ENCODE measurements at regions not wholly inside any gene's neighbourhood (a gene's known extent, or its start where the extent isn't known, plus 50 kb on each side); places are given as distances from the start of the nearest gene placed in this dataset.

DNA sequence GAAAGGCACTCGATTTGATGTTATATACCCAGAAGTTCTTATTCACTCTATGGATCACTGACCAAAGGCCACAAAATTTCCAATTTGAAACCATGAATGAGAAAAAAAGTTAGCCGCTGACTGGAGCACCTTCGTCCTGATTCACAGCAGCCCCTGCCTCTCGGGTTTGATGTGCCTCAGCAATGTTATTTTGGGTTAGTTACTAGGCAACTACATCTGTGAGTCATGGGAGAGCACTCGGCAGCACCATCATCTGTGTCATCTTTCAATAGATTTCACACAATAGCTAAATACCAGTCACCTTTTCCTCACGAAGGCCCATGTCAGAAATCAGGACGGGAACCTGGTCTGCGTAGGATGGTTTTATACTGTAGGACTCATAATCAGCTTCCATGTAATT, 269.2 kb downstream of the ZBBX start:
- BruUV-seq (replicated peaks), result no TSS peak
- Histone ChIP-seq H3K27ac (ENCODE audit: extremely low read depth, low read depth, low read length) (no peak overlapping the region), H3K9me1 (ENCODE audit: control insufficient read depth, insufficient read depth, low read length) (no peaks in the 10 kb centered on the region), H3K4me2 (ENCODE audit: insufficient read depth, low read length) (no peak overlapping the region), H4K20me1 (replicated peaks; ENCODE audit: control insufficient read depth, insufficient read depth, low read length) (no peaks in the 10 kb centered on the region), H3K9me3 (replicated peaks; ENCODE audit: control insufficient read depth, insufficient read depth, low read depth, low read length) (no peaks in the 10 kb centered on the region), H3K79me2 (ENCODE audit: control insufficient read depth, insufficient read depth, low read length) (no peaks in the 10 kb centered on the region), H3K9ac (ENCODE audit: insufficient read depth in 1 of 2, low read depth in 2 of 2, low read length in 2 of 2) (no peak overlapping the region), H3K27me3 (ENCODE audit: control insufficient read depth in 2 of 2, insufficient read depth in 2 of 2, low read length in 2 of 2) (no peaks in the 10 kb centered on the region), H3K36me3 (ENCODE audit: control insufficient read depth, insufficient read depth, low read length) (no peaks in the 10 kb centered on the region), H3K4me3 (no peak overlapping the region), H2AFZ (ENCODE audit: low read depth, low read length) (no peak overlapping the region), H3K4me1 (replicated peaks in 1 of 2; ENCODE audit: control insufficient read depth in 2 of 2, insufficient read depth in 2 of 2, low read length in 2 of 2) (no peaks in the 10 kb centered on the region)
- 0% methylated on average over 8 of the region's 8 CpGs for WGBS (ENCODE audit: insufficient coverage, low coverage, missing lambda C conversion rate)
- no peak for DNase-seq (ENCODE audit: extremely low read depth in 1 of 4, low spot score in 3 of 4)
- ChIA-PET POLR2A (no interaction called here), CTCF (ENCODE audit: low intra/inter-chr PET ratio) (no interaction called here)
- TF ChIP-seq ZNF431 (CRISPR knock-in tag; IDR thresholded peaks at IDR 0.05) (no peak), C11orf30 (IDR thresholded peaks at IDR 0.05; ENCODE audit: low read depth) (no peak), ASH1L (IDR thresholded peaks at IDR 0.05; ENCODE audit: borderline replicate concordance, low read depth, partially characterized antibody) (no peak), MTA3 (IDR thresholded peaks at IDR 0.05; ENCODE audit: borderline replicate concordance) (no peak), HIVEP1 (CRISPR knock-in tag; IDR thresholded peaks at IDR 0.05) (no peak), FOXP1 (CRISPR knock-in tag; IDR thresholded peaks at IDR 0.05) (no peak), U2AF1 (optimal IDR thresholded peaks at IDR 0.05; ENCODE audit: low read depth, low read length) (no peak), MED1 (CRISPR knock-in tag; IDR thresholded peaks at IDR 0.05; ENCODE audit: borderline replicate concordance) (no peak), NFE2L1 (tag; IDR thresholded peaks at IDR 0.05; ENCODE audit: borderline replicate concordance, low read depth) (no peak), NFRKB (IDR thresholded peaks at IDR 0.05; ENCODE audit: low read depth) (no peak), GABPB2 (CRISPR knock-in tag; conservative IDR thresholded peaks at IDR 0.05) (no peak), BRD9 (IDR thresholded peaks at IDR 0.05; ENCODE audit: low read depth, partially characterized antibody) (no peak), ZNF324 (CRISPR knock-in tag; IDR thresholded peaks at IDR 0.05) (no peak), EZH2 (IDR thresholded peaks at IDR 0.05; ENCODE audit: borderline replicate concordance, low read depth, low read length) (no peak), BMI1 (IDR thresholded peaks at IDR 0.05; ENCODE audit: low read length) (no peak)
- TF ChIP-seq, protein P1, sequence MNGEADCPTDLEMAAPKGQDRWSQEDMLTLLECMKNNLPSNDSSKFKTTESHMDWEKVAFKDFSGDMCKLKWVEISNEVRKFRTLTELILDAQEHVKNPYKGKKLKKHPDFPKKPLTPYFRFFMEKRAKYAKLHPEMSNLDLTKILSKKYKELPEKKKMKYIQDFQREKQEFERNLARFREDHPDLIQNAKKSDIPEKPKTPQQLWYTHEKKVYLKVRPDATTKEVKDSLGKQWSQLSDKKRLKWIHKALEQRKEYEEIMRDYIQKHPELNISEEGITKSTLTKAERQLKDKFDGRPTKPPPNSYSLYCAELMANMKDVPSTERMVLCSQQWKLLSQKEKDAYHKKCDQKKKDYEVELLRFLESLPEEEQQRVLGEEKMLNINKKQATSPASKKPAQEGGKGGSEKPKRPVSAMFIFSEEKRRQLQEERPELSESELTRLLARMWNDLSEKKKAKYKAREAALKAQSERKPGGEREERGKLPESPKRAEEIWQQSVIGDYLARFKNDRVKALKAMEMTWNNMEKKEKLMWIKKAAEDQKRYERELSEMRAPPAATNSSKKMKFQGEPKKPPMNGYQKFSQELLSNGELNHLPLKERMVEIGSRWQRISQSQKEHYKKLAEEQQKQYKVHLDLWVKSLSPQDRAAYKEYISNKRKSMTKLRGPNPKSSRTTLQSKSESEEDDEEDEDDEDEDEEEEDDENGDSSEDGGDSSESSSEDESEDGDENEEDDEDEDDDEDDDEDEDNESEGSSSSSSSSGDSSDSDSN (IDR thresholded peaks at IDR 0.05; ENCODE audit: borderline replicate concordance in 1 of 2, low read depth in 2 of 2, low read length in 2 of 2), result no peak
- TF ChIP-seq, protein P2, sequence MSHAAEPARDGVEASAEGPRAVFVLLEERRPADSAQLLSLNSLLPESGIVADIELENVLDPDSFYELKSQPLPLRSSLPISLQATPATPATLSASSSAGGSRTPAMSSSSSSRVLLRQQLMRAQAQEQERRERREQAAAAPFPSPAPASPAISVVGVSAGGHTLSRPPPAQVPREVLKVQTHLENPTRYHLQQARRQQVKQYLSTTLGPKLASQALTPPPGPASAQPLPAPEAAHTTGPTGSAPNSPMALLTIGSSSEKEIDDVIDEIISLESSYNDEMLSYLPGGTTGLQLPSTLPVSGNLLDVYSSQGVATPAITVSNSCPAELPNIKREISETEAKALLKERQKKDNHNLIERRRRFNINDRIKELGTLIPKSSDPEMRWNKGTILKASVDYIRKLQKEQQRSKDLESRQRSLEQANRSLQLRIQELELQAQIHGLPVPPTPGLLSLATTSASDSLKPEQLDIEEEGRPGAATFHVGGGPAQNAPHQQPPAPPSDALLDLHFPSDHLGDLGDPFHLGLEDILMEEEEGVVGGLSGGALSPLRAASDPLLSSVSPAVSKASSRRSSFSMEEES (CRISPR knock-in tag; IDR thresholded peaks at IDR 0.05), result no peak
- TF ChIP-seq, protein P3, sequence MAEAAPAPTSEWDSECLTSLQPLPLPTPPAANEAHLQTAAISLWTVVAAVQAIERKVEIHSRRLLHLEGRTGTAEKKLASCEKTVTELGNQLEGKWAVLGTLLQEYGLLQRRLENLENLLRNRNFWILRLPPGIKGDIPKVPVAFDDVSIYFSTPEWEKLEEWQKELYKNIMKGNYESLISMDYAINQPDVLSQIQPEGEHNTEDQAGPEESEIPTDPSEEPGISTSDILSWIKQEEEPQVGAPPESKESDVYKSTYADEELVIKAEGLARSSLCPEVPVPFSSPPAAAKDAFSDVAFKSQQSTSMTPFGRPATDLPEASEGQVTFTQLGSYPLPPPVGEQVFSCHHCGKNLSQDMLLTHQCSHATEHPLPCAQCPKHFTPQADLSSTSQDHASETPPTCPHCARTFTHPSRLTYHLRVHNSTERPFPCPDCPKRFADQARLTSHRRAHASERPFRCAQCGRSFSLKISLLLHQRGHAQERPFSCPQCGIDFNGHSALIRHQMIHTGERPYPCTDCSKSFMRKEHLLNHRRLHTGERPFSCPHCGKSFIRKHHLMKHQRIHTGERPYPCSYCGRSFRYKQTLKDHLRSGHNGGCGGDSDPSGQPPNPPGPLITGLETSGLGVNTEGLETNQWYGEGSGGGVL (CRISPR knock-in tag; IDR thresholded peaks at IDR 0.05), result no peak
- in situ Hi-C loops (cut with MboI), result no loop called here
- ATAC-seq, result no peak
- FAIRE-seq, result no peak
- intact Hi-C loops (cut with micrococcal nuclease), result no loop called here

Data from K562 (cell line).